ENCODE measurements at regions not wholly inside any gene's neighbourhood (a gene's known extent, or its start where the extent isn't known, plus 50 kb on each side); places are given as distances from the start of the nearest gene placed in this dataset.
"Not testable (repeated sequence)": the region's sequence is repeated elsewhere in the genome, so short reads cannot be mapped to it uniquely, and the experiment has no call there.

DNA sequence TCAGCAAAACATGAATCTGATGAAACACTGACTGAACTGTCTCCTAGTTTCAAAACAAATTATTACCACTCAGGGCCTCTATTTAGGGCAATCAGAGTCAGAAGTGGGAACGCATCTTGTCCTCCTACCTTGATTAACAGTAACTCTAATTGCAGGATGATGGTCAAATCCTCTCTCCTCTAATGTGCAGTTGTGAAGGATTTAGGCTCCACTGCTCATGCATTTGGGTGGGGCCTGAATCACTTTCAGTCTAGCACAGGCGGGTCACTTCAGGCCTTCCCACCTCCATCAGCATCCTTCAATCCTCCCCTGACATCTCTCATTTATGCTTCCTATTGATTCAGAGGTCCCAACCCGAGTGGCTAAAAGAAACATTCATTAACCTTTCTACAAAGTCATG is 67.5 kb upstream of the AGAP9 start:
- not testable (repeated sequence) for TF ChIP-seq CTCF, POLR2AphosphoS5, POLR2A (IDR thresholded peaks at IDR 0.05)
